SK-N-SH (cell line): ENCODE measurements at regions not wholly inside any gene's neighbourhood (a gene's known extent, or its start where the extent isn't known, plus 50 kb on each side); places are given as distances from the start of the nearest gene placed in this dataset.

Experiments used
- CTCF ChIA-PET: fragments of 300-600, 350-600 bp; formaldehyde crosslinking; extraction: SDS; loops from one replicate; lab custom pipeline; 2021; lab: Yijun Ruan, JAX
- POLR2A ChIA-PET: fragments of 350-600 bp; sonication (Branson Sonifier 250); formaldehyde crosslinking; extraction: SDS; loops from one replicate; lab custom pipeline; 2020; ENCODE audit warnings: antibody characterized with exemption, inconsistent platforms; lab: Yijun Ruan, JAX
- DNase-seq: peaks from one replicate; pipeline ENCODE4 v3.0.0; 2012
- H2AFZ ChIP-seq: fragments of 200-600 bp; sonication (generic); 2 replicates; pipeline ENCODE4 v1.8.1; 2016; ENCODE audit warnings: antibody characterized with exemption, mild to moderate bottlenecking, low read depth
- H3F3A ChIP-seq: fragments of 200-600 bp; sonication (generic); replicated peaks from 2 replicates; pipeline ENCODE3; 2016; ENCODE audit warnings: antibody characterized with exemption, mild to moderate bottlenecking; ENCODE audit not compliant: insufficient read depth
- H3K27ac ChIP-seq, 2 experiments: fragments of 200-500 bp in 1 of 2; fragments of 200-600 bp in 1 of 2; sonication (Bioruptor generic) in 1 of 2; sonication (generic), shearing (Covaris generic) in 1 of 2; 2 replicates each; pipeline versions ENCODE4 v1.5.1 to v1.6.1; 2014 to 2016; ENCODE audit warnings: low read depth in 2 of 2, inconsistent platforms in 1 of 2, low read length in 1 of 2, mild to moderate bottlenecking in 1 of 2, mixed read lengths in 1 of 2
- H3K27me3 ChIP-seq: fragments of 200-600 bp; sonication (generic), shearing (Covaris generic); 2 replicates; pipeline ENCODE4 v1.6.1; 2016; ENCODE audit warnings: mixed run types; ENCODE audit not compliant: insufficient read depth
- H3K36me3 ChIP-seq, 2 experiments: fragments of 200-500 bp in 1 of 2; fragments of 200-600 bp in 1 of 2; sonication (Bioruptor generic) in 1 of 2; sonication (generic) in 1 of 2; replicated peaks in 1 of 2; 2 replicates each; pipeline versions ENCODE3 to v1.5.1; 2014 to 2016; ENCODE audit warnings: low read length in 1 of 2, mild to moderate bottlenecking in 1 of 2; ENCODE audit not compliant: insufficient read depth in 2 of 2, control insufficient read depth in 1 of 2
- H3K4me1 ChIP-seq, 2 experiments: fragments of 200-500 bp in 1 of 2; fragments of 200-600 bp in 1 of 2; sonication (Bioruptor generic) in 1 of 2; sonication (generic), shearing (Covaris generic) in 1 of 2; 2 replicates each; pipeline versions ENCODE4 v1.5.1 to v1.6.1; 2014 to 2016; ENCODE audit warnings: low read depth in 1 of 2, low read length in 1 of 2, mixed run types in 1 of 2; ENCODE audit not compliant: insufficient read depth in 2 of 2, control insufficient read depth in 1 of 2
- H3K4me2 ChIP-seq: fragments of 200-600 bp; sonication (generic), shearing (Covaris generic); 2 replicates; pipeline ENCODE4 v1.6.1; 2017; ENCODE audit warnings: mixed run types
- H3K4me3 ChIP-seq, 2 experiments: fragments of 200-500 bp in 1 of 2; fragments of 200-600 bp in 1 of 2; sonication (Bioruptor generic) in 1 of 2; sonication (generic), shearing (Covaris generic) in 1 of 2; 2 replicates each; pipeline versions ENCODE4 v1.5.1 to v1.8.1; 2014 to 2016; ENCODE audit warnings: low read depth in 2 of 2, inconsistent platforms in 1 of 2, low read length in 1 of 2, mild to moderate bottlenecking in 1 of 2, mixed read lengths in 1 of 2, moderate library complexity in 1 of 2
- H3K79me2 ChIP-seq: fragments of 200-600 bp; sonication (generic); 2 replicates; pipeline ENCODE4 v1.8.1; 2017; ENCODE audit warnings: mild to moderate bottlenecking; ENCODE audit not compliant: insufficient read depth
- H3K9ac ChIP-seq: fragments of 200-600 bp; sonication (generic); 2 replicates; pipeline ENCODE4 v1.6.1; 2017; ENCODE audit warnings: mixed run types
- H3K9me2 ChIP-seq: fragments of 200-600 bp; sonication (generic); 2 replicates; pipeline ENCODE4 v1.6.1; 2017; ENCODE audit warnings: mixed run types
- H3K9me3 ChIP-seq: fragments of 200-600 bp; sonication (generic); 2 replicates; pipeline ENCODE4 v1.6.1; 2017; ENCODE audit warnings: mixed run types, mild to moderate bottlenecking, moderate library complexity
- H4K20me1 ChIP-seq: fragments of 200-600 bp; sonication (generic); 2 replicates; pipeline ENCODE4 v1.6.1; 2017; ENCODE audit warnings: mild to moderate bottlenecking, mixed run types; ENCODE audit not compliant: insufficient read depth
- CHD2 ChIP-seq: fragments of 150-350 bp; IDR thresholded peaks from 2 replicates; pipeline ENCODE4 v1.6.1; 2018; ENCODE audit warnings: low read length; ENCODE audit not compliant: partially characterized antibody
- CTCF ChIP-seq: fragments of 200-600 bp; sonication (generic); IDR thresholded peaks from 2 replicates; pipeline ENCODE4 v1.6.1; 2017; ENCODE audit warnings: antibody characterized with exemption, mild to moderate bottlenecking, moderate library complexity
- EP300 ChIP-seq, 2 experiments: IDR thresholded peaks; 2 replicates each; pipeline versions ENCODE4 v1.4.0 to v1.6.1; 2012; ENCODE audit warnings: borderline replicate concordance in 1 of 2, low read depth in 1 of 2, low read length in 1 of 2
- FOXM1 ChIP-seq: IDR thresholded peaks from 2 replicates; pipeline ENCODE4 v1.4.0; 2012; ENCODE audit warnings: low read depth, mild to moderate bottlenecking
- GATA2 ChIP-seq: sonication (generic); formaldehyde crosslinking; IDR thresholded peaks from 2 replicates; pipeline ENCODE4 v1.5.0; 2020; ENCODE audit warnings: mild to moderate bottlenecking, missing genetic modification reagents
- MAX ChIP-seq: IDR thresholded peaks from 2 replicates; pipeline ENCODE4 v1.4.0; 2012; ENCODE audit warnings: low read depth
- MEF2A ChIP-seq: IDR thresholded peaks from 2 replicates; pipeline ENCODE4 v1.4.0; 2012; ENCODE audit warnings: low read depth, borderline replicate concordance
- NRF1 ChIP-seq: IDR thresholded peaks from 2 replicates; pipeline ENCODE4 v1.6.1; 2012; ENCODE audit warnings: low read depth, mild to moderate bottlenecking, low read length
- POLR2AphosphoS5 ChIP-seq: IDR thresholded peaks from 2 replicates; pipeline ENCODE4 v1.6.1; 2012; ENCODE audit warnings: low read depth, low read length
- RAD21 ChIP-seq: IDR thresholded peaks from 2 replicates; pipeline ENCODE4 v1.6.1; 2012; ENCODE audit warnings: mild to moderate bottlenecking, low read length
- RCOR1 ChIP-seq: fragments of 150-350 bp; IDR thresholded peaks from 2 replicates; pipeline ENCODE4 v1.6.1; 2017; ENCODE audit warnings: antibody characterized with exemption, low read length
- REST ChIP-seq: IDR thresholded peaks from 2 replicates; pipeline ENCODE4 v1.6.1; 2012; ENCODE audit warnings: mild to moderate bottlenecking, low read depth, low read length, moderate library complexity
- RXRA ChIP-seq: IDR thresholded peaks from 2 replicates; pipeline ENCODE4 v1.4.0; 2012; ENCODE audit warnings: low read depth, mild to moderate bottlenecking, borderline replicate concordance
- USF2 ChIP-seq: fragments of 150-350 bp; IDR thresholded peaks from 2 replicates; pipeline ENCODE4 v1.6.1; 2017; ENCODE audit warnings: antibody characterized with exemption, low read length, low read depth, borderline replicate concordance
- ZBTB33 ChIP-seq: IDR thresholded peaks from 2 replicates; pipeline ENCODE4 v1.4.0; 2012; ENCODE audit warnings: low read depth, borderline replicate concordance
- WGBS: methylation state at CpG from one replicate; pipeline ENCODE4 v1.1.6; 2017; ENCODE audit warnings: low lambda C conversion rate; 5-methylcytosine and 5-hydroxymethylcytosine counted together

- H4K20me1 ChIP-seq, result no peaks in the 10 kb centered on the region
- no peak overlapping the region for H3K4me2 ChIP-seq
- H2AFZ ChIP-seq, result no peak overlapping the region
- DNase-seq, result peak; percentile 33
- no peak overlapping the region for H3K4me3 ChIP-seq
- no peaks in the 10 kb centered on the region for H3K36me3 ChIP-seq
- WGBS, result 21% methylated on average over 6 of the region's 6 CpGs
- no peaks in the 10 kb centered on the region for H3K79me2 ChIP-seq
- no peaks in the 10 kb centered on the region for H3K9me3 ChIP-seq
- no peak overlapping the region for H3K9ac ChIP-seq
- peaks cover 0 to 8% of the 10 kb centered on the region in 2 experiments; a peak in 2 of 4 replicates for H3K4me1 ChIP-seq
- POLR2A ChIA-PET, result no interaction called here
- H3K27me3 ChIP-seq, result no peaks in the 10 kb centered on the region
- no peak overlapping the region for H3K27ac ChIP-seq
- no peaks in the 10 kb centered on the region for H3F3A ChIP-seq
- TF ChIP-seq EP300 (IDR thresholded peaks at IDR 0.05; ENCODE audit: borderline replicate concordance in 1 of 2, low read depth in 1 of 2, low read length in 1 of 2) (0 out of 4 replicates have a peak, but pooled peaks of 1 of the 2 experiments have one; percentile 1), GATA2 (peak; percentile 75), CTCF (no peak), FOXM1 (no peak), NRF1 (no peak), MEF2A (no peak), USF2 (no peak)
- TF ChIP-seq, all 33 proteins: peak for 2
- CTCF ChIA-PET, result interaction anchor here (0.9 to 1.2 kb wide), 3 partner anchors 9 to 173 kb away, joined by 3 to 4 read pairs (median 3); no protein-coding TSS in a partner anchor
- H3K9me2 ChIP-seq, result no peaks in the 10 kb centered on the region
These were observed 173.9 kb upstream of the SLC25A13 start for GRCh38 chr7:96495751-96496216.

- Histone ChIP-seq H3K9ac (no peak overlapping the region), H3K9me2 (no peaks in the 10 kb centered on the region), H3F3A (no peaks in the 10 kb centered on the region), H4K20me1 (no peaks in the 10 kb centered on the region), H3K36me3 (no peaks in the 10 kb centered on the region), H3K4me1 (no peaks in the 10 kb centered on the region), H3K79me2 (no peaks in the 10 kb centered on the region), H3K9me3 (no peaks in the 10 kb centered on the region), H3K4me2 (no peak overlapping the region), H3K4me3 (no peak overlapping the region), H3K27ac (no peak overlapping the region), H3K27me3 (no peaks in the 10 kb centered on the region), H2AFZ (no peak overlapping the region)
- no peak for TF ChIP-seq RXRA
- no peak for TF ChIP-seq USF2
- TF ChIP-seq RAD21, result no peak
- no peak for TF ChIP-seq CHD2
- no peak for TF ChIP-seq NRF1
- TF ChIP-seq RCOR1, result no peak
- no peak for TF ChIP-seq ZBTB33
- TF ChIP-seq MAX, result no peak
- TF ChIP-seq POLR2AphosphoS5, result no peak
- no peak for TF ChIP-seq REST
- CTCF ChIA-PET, result interaction anchor here (0.9 to 1.2 kb wide), 2 partner anchors 9 to 541 kb away, joined by 3 to 4 read pairs; no protein-coding TSS in a partner anchor
- DNase-seq, result no peak
- POLR2A ChIA-PET, result no interaction called here
- WGBS, result 38% methylated on average over 4 of the region's 4 CpGs
These were observed 164.8 kb upstream of the SLC25A13 start for GRCh38 chr7:96486681-96487080.
